Adipose tissue (tissue), 3 donors: ENCODE measurements at regions not wholly inside any gene's neighbourhood (a gene's known extent, or its start where the extent isn't known, plus 50 kb on each side); places are given as distances from the start of the nearest gene placed in this dataset.

Source experiments
- H3K27ac ChIP-seq: one replicate; pipeline ENCODE4 v1.5.1; 2013; ENCODE audit warnings: low read depth, low read length
- WGBS, 3 donors: extraction: QIAGEN DNeasy Blood & Tissue Kit; methylation state at CpG; one replicate each; pipeline ENCODE4 v1.1.7; 2013; 5-methylcytosine and 5-hydroxymethylcytosine counted together
- donor health status: healthy with polysubstance abuse.
- donor health status: Bipolar disorder and iron deficiency.
- donor health status: healthy.

DNA sequence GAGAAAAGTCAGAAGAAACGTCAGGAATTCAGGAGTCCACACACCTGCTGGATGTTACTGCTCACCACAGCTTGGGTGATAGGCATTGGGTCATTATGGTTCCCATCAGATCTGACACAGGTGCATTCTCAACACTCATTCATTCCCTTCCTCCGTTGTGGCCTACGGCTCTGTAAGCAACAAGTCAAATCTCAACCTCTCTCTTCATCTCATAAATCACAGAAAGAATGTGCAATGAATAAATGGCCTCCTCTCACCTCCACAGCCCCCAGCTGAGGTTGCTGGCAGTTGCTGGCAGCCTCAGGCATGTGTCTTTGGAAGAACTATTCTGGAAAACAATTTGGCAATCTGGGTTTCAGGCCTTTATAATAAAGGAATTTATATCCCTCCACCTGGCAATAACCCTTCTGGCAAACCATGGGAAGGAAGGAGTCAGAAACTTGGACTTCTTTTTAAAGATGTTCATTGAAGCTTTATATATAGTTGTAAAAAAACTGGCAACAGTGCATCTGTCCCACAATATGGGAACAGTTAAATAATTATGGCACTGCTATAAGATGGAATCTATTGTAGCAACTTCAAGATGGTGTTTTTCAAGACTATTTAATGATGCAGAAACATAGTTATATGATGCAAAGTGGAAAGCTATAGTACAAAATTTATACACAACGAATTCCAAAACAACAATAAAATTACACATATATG lies 175.4 kb downstream of the ANAPC1 start:
- WGBS, 3 donors, result 74 to 87% (median 84%) methylated on average over 4 of the region's 4 CpGs
- H3K27ac ChIP-seq, result no peak overlapping the region

DNA sequence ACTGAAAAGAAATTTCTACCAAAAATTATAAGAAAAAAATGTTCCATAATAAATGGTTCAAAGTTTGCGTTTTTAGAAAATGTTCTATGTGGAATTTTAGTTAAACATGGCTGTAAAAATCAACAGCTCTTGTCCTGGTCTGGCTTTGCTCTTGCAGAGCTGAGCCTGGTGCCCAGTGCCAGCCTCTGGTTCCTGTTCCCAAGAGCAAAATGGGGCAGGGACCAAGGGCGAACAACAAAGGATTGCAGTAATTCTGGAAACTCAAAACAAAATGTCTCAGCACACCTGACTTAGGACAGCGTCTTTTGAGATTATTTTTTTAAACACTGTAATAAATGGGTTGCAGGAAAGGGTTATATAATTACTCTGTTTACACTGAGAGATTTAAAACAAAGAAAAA lies 174.7 kb downstream of the ANAPC1 start:
- H3K27ac ChIP-seq, result no peak overlapping the region

DNA sequence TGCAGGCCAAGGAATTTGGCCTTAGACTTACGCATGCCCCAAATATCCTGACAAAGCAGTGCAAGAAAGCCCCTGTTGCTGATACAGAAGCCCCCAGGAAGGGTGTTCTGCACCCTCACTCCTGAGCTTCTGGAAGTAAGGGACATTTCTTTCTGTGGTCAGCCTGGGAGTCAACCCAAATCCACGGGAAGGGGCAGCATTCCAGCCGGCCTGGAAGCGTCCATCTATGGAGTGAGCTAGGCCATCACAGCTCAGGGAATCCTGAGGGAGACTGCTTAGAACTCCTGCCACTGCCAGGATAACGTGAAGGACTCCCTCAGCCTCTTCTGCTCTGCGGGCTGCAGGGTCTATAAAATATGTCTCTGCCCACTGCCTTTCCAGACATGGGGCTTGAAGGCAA lies 173.9 kb downstream of the ANAPC1 start:
- WGBS, 3 donors, result 63 to 86% (median 75%) methylated on average over 6 of the region's 6 CpGs
- no peak overlapping the region for H3K27ac ChIP-seq

More for the DNA sequence above, 174.7 kb downstream of the ANAPC1 start:
- WGBS, 3 donors, result 82 to 92% (median 85%) methylated on average over 3 of the region's 3 CpGs

DNA sequence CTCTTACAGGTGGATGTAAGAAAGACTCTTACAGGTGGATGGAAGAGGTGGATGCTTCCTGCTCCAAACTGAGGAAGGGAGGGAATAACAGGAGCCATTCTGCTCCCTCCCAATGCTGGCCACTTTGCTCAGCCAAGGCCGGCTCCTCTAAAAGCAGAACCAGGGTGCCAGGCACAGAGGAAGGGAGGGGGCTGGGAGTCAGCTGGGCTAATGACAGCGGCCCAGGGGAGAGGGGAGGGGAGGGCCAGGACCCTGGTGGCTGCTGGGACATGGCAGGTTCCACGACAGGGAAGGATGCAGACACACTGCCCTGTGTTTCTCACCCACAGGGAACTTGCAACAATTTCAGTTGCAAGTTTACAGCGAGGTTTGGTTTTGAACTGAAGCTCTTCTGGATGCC lies 173.4 kb downstream of the ANAPC1 start:
- H3K27ac ChIP-seq, result no peak overlapping the region
- 60 to 85% (median 73%) methylated on average over 4 of the region's 4 CpGs for WGBS, 3 donors

DNA sequence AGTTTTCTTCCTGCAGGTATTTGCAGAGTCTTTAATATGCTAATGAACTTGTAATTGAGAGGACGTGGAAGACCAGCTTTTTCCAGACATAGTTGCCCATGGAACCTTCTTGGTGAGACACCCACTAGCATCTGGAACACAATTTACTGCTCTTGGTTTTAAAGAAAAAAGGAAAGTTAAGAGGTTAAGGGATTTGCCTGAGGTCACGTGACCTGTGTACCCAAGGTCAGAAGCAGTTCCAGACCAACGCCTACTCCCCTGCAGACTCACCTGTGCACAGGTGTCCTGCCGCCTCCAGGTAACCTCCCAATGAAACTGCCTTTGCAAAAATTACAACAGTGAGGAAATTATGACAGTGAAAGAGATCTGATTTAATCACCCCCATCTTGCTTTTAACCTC lies 172.7 kb downstream of the ANAPC1 start:
- no peak overlapping the region for H3K27ac ChIP-seq

DNA sequence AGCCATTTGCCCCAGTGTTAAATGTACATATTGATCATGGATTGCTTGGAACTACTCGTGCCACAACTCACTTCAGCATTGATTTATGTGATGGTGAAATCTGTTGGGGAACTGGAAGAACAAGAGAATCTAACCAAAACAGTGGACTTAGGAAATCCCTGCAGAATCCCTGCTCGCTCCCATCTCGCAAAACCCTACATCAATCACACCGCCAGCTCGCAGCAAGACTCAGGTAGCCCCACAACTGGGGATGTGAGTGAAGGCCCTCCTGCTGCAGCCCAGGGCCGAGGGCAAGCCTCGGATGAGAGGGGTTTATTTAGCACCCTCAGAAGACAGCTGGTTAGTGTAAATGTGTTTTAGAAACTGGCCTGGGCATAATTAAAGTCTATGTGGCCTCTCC lies 171.6 kb downstream of the ANAPC1 start:
- WGBS, 3 donors, result 77 to 96% (median 87%) methylated on average over 7 of the region's 7 CpGs
- no peak overlapping the region for H3K27ac ChIP-seq

More for the DNA sequence above, 172.7 kb downstream of the ANAPC1 start:
- 72 to 91% (median 89%) methylated on average over 4 of the region's 4 CpGs for WGBS, 3 donors

DNA sequence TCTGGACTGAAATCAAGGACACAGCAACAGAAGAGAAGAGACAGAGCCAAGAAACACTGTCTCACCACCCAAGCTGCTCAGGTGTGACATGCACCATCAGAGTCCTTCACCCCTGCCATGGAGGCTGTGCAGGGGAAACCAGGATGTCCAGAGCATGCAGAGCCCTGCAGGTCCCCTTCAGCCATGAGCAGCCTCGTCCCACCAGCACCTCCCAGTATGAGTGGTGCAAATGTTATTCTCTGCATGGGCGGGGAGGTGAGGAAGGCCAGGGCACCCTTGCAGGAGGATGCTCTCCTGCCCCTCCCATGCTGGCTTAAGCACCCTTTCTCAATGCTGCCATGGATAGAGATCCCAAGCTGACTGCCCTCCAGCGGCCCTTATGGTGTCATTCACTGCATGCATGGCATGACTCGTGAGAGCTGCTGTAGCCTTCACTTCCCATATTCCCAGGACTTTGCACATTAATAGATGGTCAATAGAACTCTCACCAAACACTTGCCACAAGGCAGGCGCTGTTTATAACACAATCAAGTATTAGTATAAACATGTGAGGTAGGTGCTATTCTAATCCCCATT lies 171.0 kb downstream of the ANAPC1 start:
- no peak overlapping the region for H3K27ac ChIP-seq
- 92 to 95% (median 94%) methylated on average over 5 of the region's 5 CpGs for WGBS, 3 donors

DNA sequence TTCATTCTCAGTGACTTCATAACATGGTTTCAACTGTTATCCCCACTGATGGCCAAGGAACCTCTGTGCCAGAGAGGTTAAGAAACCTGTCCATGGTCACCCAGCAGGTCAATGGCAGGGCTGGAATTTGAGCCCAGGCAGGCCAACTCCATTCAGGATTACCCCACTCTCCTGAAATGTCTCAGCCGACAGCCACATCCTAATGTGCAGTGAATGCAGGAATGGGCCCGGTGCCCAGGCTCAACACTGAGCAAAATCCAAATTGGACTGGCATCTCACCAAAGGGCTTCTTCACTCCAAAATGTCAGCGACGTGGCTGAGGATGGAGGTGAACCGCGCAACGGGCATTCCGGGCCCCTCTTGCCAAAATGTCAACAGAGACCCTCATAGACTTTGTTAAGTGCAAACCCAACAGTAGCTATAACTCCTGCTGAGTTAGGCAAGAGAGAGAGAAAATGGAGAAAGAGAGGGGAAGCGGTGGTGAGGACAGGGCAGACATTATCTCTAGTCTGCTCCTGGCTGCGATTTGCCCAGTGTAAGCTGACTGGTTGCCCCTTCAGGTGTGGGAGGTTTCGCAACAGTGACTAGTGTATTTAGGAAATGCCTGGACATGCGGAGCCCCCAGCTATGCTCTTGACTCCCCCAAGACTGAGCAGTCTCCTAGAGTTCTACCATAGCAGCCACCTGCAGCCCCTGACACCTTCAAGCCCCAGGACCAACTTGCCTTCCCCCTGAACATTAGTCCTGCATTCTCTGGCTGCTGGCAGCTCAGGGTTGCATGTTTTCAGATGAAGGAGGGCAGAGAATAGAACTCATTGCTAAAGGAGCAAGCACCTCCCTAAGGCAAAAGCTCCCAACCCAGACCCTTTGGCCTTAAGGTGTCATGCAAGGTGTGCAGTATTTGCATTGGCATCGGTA lies 167.7 kb downstream of the ANAPC1 start:
- WGBS, 3 donors, result 80 to 85% (median 83%) methylated on average over 13 of the region's 13 CpGs
- H3K27ac ChIP-seq, result no peak overlapping the region

DNA sequence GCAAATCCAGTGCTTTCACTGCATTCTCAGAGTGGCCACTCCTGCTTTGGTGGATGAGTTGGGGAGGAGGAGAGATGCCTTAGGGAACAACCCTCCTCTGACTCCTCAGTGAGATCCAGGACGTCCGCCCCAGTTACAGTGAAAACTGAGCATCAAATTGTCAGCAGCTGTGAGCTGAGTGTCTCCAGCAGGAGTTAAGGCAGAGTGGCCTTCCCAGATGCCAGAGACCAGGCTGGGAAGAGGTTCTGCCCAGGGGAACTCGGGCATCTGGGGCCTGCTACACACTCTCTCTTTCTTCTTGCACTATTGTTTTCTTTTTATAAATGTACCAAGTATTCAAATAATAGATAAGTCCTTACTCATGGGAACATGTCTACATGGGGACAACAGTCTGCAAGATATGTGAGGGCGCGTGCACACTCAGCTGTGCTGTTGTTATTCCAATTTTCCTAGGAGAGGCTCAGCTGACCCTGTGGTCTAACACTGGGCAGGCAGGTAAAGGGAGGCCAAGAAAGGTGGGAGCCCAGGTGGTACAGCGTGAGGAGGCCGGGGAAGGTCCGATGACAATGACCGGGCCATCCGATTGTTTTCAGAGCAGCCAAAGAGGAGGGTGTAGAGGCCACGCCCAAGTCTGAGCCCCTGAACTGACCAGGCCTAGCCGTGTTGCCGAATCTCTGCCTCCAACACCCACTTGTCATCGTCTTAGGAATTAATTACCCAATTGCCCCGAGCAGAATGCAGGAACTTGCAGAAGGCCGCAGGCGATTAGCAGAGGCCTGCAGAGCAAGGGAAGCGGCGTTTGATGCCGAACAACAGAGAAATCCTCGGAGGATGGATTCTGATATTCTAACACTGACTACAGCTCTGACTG lies 166.9 kb downstream of the ANAPC1 start:
- 89 to 90% (median 89%) methylated on average over 21 of the region's 21 CpGs for WGBS, 3 donors
- no peak overlapping the region for H3K27ac ChIP-seq
